OCI-LY1 (cell line): ENCODE measurements at regions not wholly inside any gene's neighbourhood (a gene's known extent, or its start where the extent isn't known, plus 50 kb on each side); places are given as distances from the start of the nearest gene placed in this dataset.

ENCODE experiments used
- CTCF ChIP-seq: fragments of 200-600 bp; sonication (generic), shearing (Covaris generic); IDR thresholded peaks from 2 replicates; pipeline ENCODE4 v1.5.1; 2017; ENCODE audit warnings: mild to moderate bottlenecking, antibody characterized with exemption, low read length, moderate library complexity, mixed read lengths
- EZH2 ChIP-seq: fragments of 200-600 bp; sonication (generic), shearing (Covaris generic); IDR thresholded peaks from 2 replicates; pipeline ENCODE4 v1.8.0; 2017; ENCODE audit warnings: borderline replicate concordance, mixed run types, mild to moderate bottlenecking, antibody characterized with exemption, low read length, moderate library complexity, mixed read lengths

- TF ChIP-seq CTCF = no peak
- no peak for TF ChIP-seq EZH2
Measured at GRCh38 chr21:23531444-23531843, 2075.8 kb downstream of the MRPL39 start.
